ENCODE measurements at regions not wholly inside any gene's neighbourhood (a gene's known extent, or its start where the extent isn't known, plus 50 kb on each side); places are given as distances from the start of the nearest gene placed in this dataset.

DNA sequence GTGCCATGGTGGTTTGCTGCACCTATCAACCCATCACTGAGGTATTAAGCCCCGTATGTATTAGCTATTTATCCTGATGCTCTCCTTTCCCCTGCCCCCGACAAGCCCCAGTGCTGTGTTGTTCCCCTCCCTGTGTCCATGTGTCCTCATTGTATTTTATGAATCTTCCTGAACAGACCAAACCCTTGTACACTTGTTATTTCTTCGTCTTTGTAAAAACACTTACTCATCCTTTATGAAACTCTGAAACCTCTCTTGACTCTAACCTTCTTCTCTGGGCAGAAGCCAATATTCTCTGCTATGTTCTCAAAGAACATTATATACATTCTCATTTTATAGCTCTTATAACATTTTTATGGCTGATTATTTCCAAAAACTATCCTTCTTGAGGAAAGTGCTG, 746.9 kb downstream of the EFNB2 start:
- no peak for TF ChIP-seq CTCF (IDR thresholded peaks at IDR 0.05)
- ATAC-seq (ENCODE audit: low FRiP score) = no peak
- no peak for DNase-seq (ENCODE audit: low spot score)

- DNase-seq (ENCODE audit: low spot score) (no peak), ATAC-seq (ENCODE audit: low FRiP score) (no peak)
- no peak for TF ChIP-seq CTCF (IDR thresholded peaks at IDR 0.05)
Observed at GRCh38 chr13:105787632-105788031, 747.8 kb downstream of the EFNB2 start.

GRCh38 chr13:105785436-105785835, 750.0 kb downstream of the EFNB2 start:
- ATAC-seq (ENCODE audit: low FRiP score) (no peak), DNase-seq (ENCODE audit: low spot score) (no peak)
- no peak for TF ChIP-seq CTCF (IDR thresholded peaks at IDR 0.05)

DNA sequence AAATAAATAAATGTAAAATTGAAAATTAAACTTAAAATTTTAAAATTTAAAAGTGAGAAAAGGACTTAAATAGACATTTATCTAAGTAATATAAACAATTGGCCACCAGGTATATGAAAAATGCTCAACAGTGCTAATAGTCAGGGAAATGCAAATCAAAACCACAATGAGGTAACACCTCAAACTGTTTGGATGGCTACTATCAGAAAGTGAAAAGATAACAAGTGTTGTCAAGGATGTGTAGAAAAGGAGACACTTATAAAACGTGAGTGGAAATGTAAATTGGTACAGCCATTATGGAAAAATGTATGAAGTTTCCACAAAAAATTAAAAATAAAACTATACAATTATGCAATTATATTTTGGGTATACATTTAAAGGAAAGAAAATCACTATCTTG, 752.2 kb downstream of the EFNB2 start:
- no peak for TF ChIP-seq CTCF (IDR thresholded peaks at IDR 0.05)
- ATAC-seq (ENCODE audit: low FRiP score) (no peak), DNase-seq (ENCODE audit: low spot score) (no peak)

- no peak for DNase-seq (ENCODE audit: low spot score)
Observed at GRCh38 chr13:105778196-105778595, 757.3 kb downstream of the EFNB2 start.

DNA sequence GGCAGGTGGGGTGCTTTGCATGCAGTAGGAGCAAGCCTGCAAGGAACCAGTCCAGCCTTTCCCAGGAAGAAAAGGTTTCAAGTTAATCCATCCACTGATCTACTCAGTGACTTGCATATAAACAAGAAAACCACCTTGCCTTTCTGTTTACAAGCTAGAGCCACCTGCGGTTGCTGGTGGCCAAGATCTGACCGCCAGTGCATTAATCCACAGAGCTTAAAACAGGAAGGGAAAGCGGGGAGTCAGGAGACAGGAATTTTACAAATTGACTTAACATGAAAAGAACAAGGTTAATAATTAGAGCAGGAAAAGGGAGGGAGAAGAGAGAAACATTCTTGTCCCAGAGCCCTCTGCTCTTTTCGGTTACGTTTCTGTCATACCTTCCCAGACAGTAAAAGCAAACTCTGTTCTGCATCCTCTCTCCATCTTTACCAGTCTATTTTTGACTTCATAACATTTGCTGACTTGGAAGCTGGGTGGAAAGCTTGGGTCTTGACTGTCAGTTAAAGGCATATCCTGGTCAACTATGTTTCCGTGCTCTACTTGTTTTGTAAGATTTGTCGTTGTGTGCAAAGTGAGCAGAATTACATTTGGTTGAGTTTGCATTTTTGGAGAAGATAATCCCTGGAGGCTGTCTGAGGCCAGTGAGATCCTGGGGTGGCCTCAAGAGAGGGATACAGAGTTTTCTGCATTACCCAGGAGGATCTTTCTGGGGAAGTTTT, 760.6 kb downstream of the EFNB2 start:
- DNase-seq (ENCODE audit: low spot score) (no peak), ATAC-seq (ENCODE audit: low FRiP score) (no peak)
- TF ChIP-seq CTCF (IDR thresholded peaks at IDR 0.05) = no peak

More at GRCh38 chr13:105778196-105778595, 757.3 kb downstream of the EFNB2 start:
- peak; percentile 57 for ATAC-seq (ENCODE audit: low FRiP score)
- TF ChIP-seq CTCF (IDR thresholded peaks at IDR 0.05) = no peak

- no peak for TF ChIP-seq CTCF (IDR thresholded peaks at IDR 0.05)
- DNase-seq (ENCODE audit: low spot score) (no peak), ATAC-seq (ENCODE audit: low FRiP score) (no peak)
Observed at GRCh38 chr13:105773863-105774538, 761.5 kb downstream of the EFNB2 start.

All from omental fat pad (tissue), 3 donors.